Choroid plexus epithelial cell (primary cell): ENCODE measurements at regions not wholly inside any gene's neighbourhood (a gene's known extent, or its start where the extent isn't known, plus 50 kb on each side); places are given as distances from the start of the nearest gene placed in this dataset.

ENCODE experiments used
- DNase-seq: peaks from one replicate; pipeline ENCODE4 v3.0.0-alpha.2; 2010; ENCODE audit warnings: low read depth
- H3K4me3 ChIP-seq: 2 replicates; pipeline ENCODE4 v1.5.1; 2011; ENCODE audit warnings: low read depth, mild to moderate bottlenecking, control low read depth, low read length, moderate library complexity
- CTCF ChIP-seq: conservative IDR thresholded peaks from 2 replicates; pipeline ENCODE4 v1.5.1; 2011; ENCODE audit warnings: low read depth, mild to moderate bottlenecking, control low read depth, inconsistent platforms, low read length, moderate library complexity

- peak; percentile 23 for TF ChIP-seq CTCF
Observed at GRCh38 chr4:182093935-182094334, 149.3 kb upstream of the TENM3 start.

GRCh38 chr4:182101618-182102017 is 141.6 kb upstream of the TENM3 start:
- H3K4me3 ChIP-seq, result no peak overlapping the region
- no peak for DNase-seq
- TF ChIP-seq CTCF, result no peak

More at GRCh38 chr4:182093935-182094334, 149.3 kb upstream of the TENM3 start:
- H3K4me3 ChIP-seq, result no peak overlapping the region
- DNase-seq, result no peak

GRCh38 chr4:182102576-182102975 is 140.6 kb upstream of the TENM3 start:
- no peak overlapping the region for H3K4me3 ChIP-seq
- no peak for DNase-seq
- no peak for TF ChIP-seq CTCF

GRCh38 chr4:182103614-182104319 is 139.4 kb upstream of the TENM3 start:
- DNase-seq, result no peak
- TF ChIP-seq CTCF, result no peak
- H3K4me3 ChIP-seq, result no peak overlapping the region

- no peak for TF ChIP-seq CTCF
- no peak overlapping the region for H3K4me3 ChIP-seq
- no peak for DNase-seq
Observed at GRCh38 chr4:182105416-182105815, 137.8 kb upstream of the TENM3 start.

GRCh38 chr4:182107931-182108330 is 135.3 kb upstream of the TENM3 start:
- TF ChIP-seq CTCF, result no peak
- no peak overlapping the region for H3K4me3 ChIP-seq
- no peak for DNase-seq

- peak; percentile 13 for DNase-seq
- TF ChIP-seq CTCF, result no peak
- no peak overlapping the region for H3K4me3 ChIP-seq
Observed at GRCh38 chr4:182111586-182111985, 131.6 kb upstream of the TENM3 start.
